Heart left ventricle (tissue), 16 donors: ENCODE measurements at regions not wholly inside any gene's neighbourhood (a gene's known extent, or its start where the extent isn't known, plus 50 kb on each side); places are given as distances from the start of the nearest gene placed in this dataset.

Experiments used
- ATAC-seq, 4 donors: fragments of 200-7000 bp; cut with Tn5 transposase; one replicate each; pipeline ENCODE4 v1.9.1; 2020 to 2022; ENCODE audit warnings: moderate library complexity in 4 of 4, mild to moderate bottlenecking in 3 of 4, moderate number of reproducible peaks in 1 of 4
- DNase-seq, 5 donors: peaks; one replicate each; pipeline ENCODE4 v3.0.0-alpha.2; 2020
- H3K27ac ChIP-seq, 12 donors: fragments of 200-600 bp; sonication (generic) in 4 of 12; one replicate each; pipeline versions ENCODE4 v1.5.0 to v1.8.0; 2016 to 2022; ENCODE audit warnings: mild to moderate bottlenecking in 2 of 12
- H3K27me3 ChIP-seq, 9 donors: fragments of 200-600 bp; sonication (generic) in 2 of 9; one replicate each; pipeline versions ENCODE4 v1.5.1 to v1.8.0; 2016 to 2022; ENCODE audit warnings: mild to moderate bottlenecking in 3 of 9
- H3K36me3 ChIP-seq, 9 donors: fragments of 200-600 bp; sonication (generic) in 2 of 9; one replicate each; pipeline versions ENCODE4 v1.5.0 to v1.8.0; 2018 to 2022; ENCODE audit warnings: mild to moderate bottlenecking in 2 of 9
- H3K4me1 ChIP-seq, 12 donors: fragments of 200-600 bp; sonication (generic) in 4 of 12; one replicate each; pipeline versions ENCODE4 v1.5.0 to v1.8.0; 2016 to 2022; ENCODE audit warnings: mild to moderate bottlenecking in 3 of 12
- H3K4me3 ChIP-seq, 12 donors: fragments of 200-600 bp; sonication (generic) in 4 of 12; one replicate each; pipeline versions ENCODE4 v1.5.0 to v1.8.0; 2017 to 2022; ENCODE audit warnings: mild to moderate bottlenecking in 9 of 12, moderate library complexity in 4 of 12
- H3K9me3 ChIP-seq, 12 donors: fragments of 200-600 bp; sonication (generic) in 4 of 12; one replicate each; pipeline versions ENCODE4 v1.5.0 to v1.8.0; 2016 to 2022; ENCODE audit warnings: mild to moderate bottlenecking in 1 of 12
- CTCF ChIP-seq, 12 donors: fragments of 200-600 bp; sonication (generic) in 4 of 12; IDR thresholded peaks; one replicate each; pipeline versions ENCODE4 v1.5.0 to v1.8.0; 2018 to 2022; ENCODE audit warnings: antibody characterized with exemption in 12 of 12, mild to moderate bottlenecking in 5 of 12
- POLR2A ChIP-seq, 2 donors: fragments of 450-650 bp; IDR thresholded peaks; one replicate each; pipeline ENCODE4 v1.6.1; 2017; ENCODE audit warnings: antibody characterized with exemption in 2 of 2, mild to moderate bottlenecking in 2 of 2, moderate library complexity in 2 of 2
- WGBS, 4 donors: extraction: QIAGEN DNeasy Blood & Tissue Kit in 2 of 4; methylation state at CpG; one replicate each; pipeline versions ENCODE4 v1.1.5 to v1.1.7; 2013 to 2018; 5-methylcytosine and 5-hydroxymethylcytosine counted together
- intact Hi-C, 10 donors: fragments of 100-400 bp; cut with DNase I; formaldehyde crosslinking; loops; one replicate each; pipeline versions ENCODE4 v1.11.1 to v1.14.2; 2022
- donor health status: ischemic (EF 13 %, LVEDD 7.1; RV severe dilation, severe dysfunction).
- donor health status: healthy with polysubstance abuse.
- donor health status: DM: no; HTN: yes; CAD: no.
- donor health status: DM: no; HTN: no; CAD: no.
- donor health status: ischemic (EF 25% LVEDD 6.9; RV normal size, moderate dysfunction).
- donor health status: ischemic (EF 25% LVEDD 5.7; RV mildly dilated, moderate dysfunction).
- donor health status: healthy.
- donor health status: DM: yes; HTN: yes; CAD: no.
- donor health status: ischemic (EF 35%, LVEDD 5.7; RV mildly dilated, moderate dysfunction).
- donor health status: nonischemic (EF 11% LVEDD 7.7; RV severe dilation, severe dysfunction).
- donor health status: DM: yes; HTN: yes; CAD: no.
- donor health status: PGD.
- donor health status: ischemic (EF 29% LVEDD 5.4; RV normal size, mild dysfunction).
- donor health status: nonischemic (EF 23%, LVEDD 6.1; RV moderate dilation, normal function).

GRCh38 chr11:130611791-130612251 lies 163.4 kb downstream of the ADAMTS15 start:
- Histone ChIP-seq H3K27ac (peak overlapping the region in 6 of 12 donors; percentile 7 to 87 (median 29)), H3K36me3 (no peaks in the 10 kb centered on the region), H3K27me3 (no peaks in the 10 kb centered on the region), H3K4me3 (no peak overlapping the region), H3K9me3 (no peaks in the 10 kb centered on the region), H3K4me1 (peaks cover 0 to 63% (median 36%) of the 10 kb centered on the region in 12 donors)
- no peak for DNase-seq
- no peak for TF ChIP-seq POLR2A (IDR thresholded peaks at IDR 0.05)
- TF ChIP-seq CTCF (IDR thresholded peaks at IDR 0.05), result no peak
- WGBS, 4 donors, result 51 to 86% (median 60%) methylated on average over 5 of the region's 5 CpGs
- intact Hi-C loops, result loop anchor here in 1 of 10 donors (5.0 kb wide), 1 partner anchor 35 kb away; no protein-coding TSS in a partner anchor
- no peak for ATAC-seq

GRCh38 chr11:130612291-130612851 lies 163.9 kb downstream of the ADAMTS15 start:
- intact Hi-C loops, result loop anchor here in 1 of 10 donors (5.0 kb wide), 1 partner anchor 35 kb away; no protein-coding TSS in a partner anchor

GRCh38 chr11:130613396-130613795 lies 165.0 kb downstream of the ADAMTS15 start:
- no peak for DNase-seq
- ATAC-seq, result no peak
- Histone ChIP-seq H3K27ac (no peak overlapping the region), H3K9me3 (peaks cover 0 to 4% (median 0%) of the 10 kb centered on the region in 12 donors), H3K4me3 (no peak overlapping the region), H3K27me3 (no peaks in the 10 kb centered on the region), H3K36me3 (no peaks in the 10 kb centered on the region), H3K4me1 (peaks cover 0 to 47% (median 33%) of the 10 kb centered on the region in 12 donors)
- WGBS, 4 donors, result 84 to 90% (median 89%) methylated on average over 4 of the region's 4 CpGs
- TF ChIP-seq CTCF (IDR thresholded peaks at IDR 0.05) (no peak), POLR2A (IDR thresholded peaks at IDR 0.05) (no peak)
- intact Hi-C loops, result loop anchor here in 1 of 10 donors (5.0 kb wide), 1 partner anchor 34 kb away; no protein-coding TSS in a partner anchor

More at GRCh38 chr11:130612291-130612851, 163.9 kb downstream of the ADAMTS15 start:
- no peak for DNase-seq
- H3K4me1 ChIP-seq, result peaks cover 0 to 57% (median 33%) of the 10 kb centered on the region in 12 donors
- no peaks in the 10 kb centered on the region for H3K27me3 ChIP-seq
- 74 to 90% (median 80%) methylated on average over 2 of the region's 2 CpGs for WGBS, 4 donors
- peak in 1 of 4 donors; percentile 10 for ATAC-seq
- no peaks in the 10 kb centered on the region for H3K36me3 ChIP-seq
- TF ChIP-seq CTCF (IDR thresholded peaks at IDR 0.05) (no peak), POLR2A (IDR thresholded peaks at IDR 0.05) (no peak)
- H3K4me3 ChIP-seq, result no peak overlapping the region
- H3K9me3 ChIP-seq, result no peaks in the 10 kb centered on the region
- H3K27ac ChIP-seq, result peak overlapping the region in 5 of 12 donors; percentile 7 to 87 (median 30)

- intact Hi-C loops, result loop anchor here in 1 of 10 donors (5.0 kb wide), 1 partner anchor 33 kb away; no protein-coding TSS in a partner anchor
- WGBS, 4 donors, result 86 to 93% (median 87%) methylated on average over 3 of the region's 3 CpGs
- no peak for DNase-seq
- no peak for ATAC-seq
- no peak for TF ChIP-seq POLR2A (IDR thresholded peaks at IDR 0.05)
- no peak for TF ChIP-seq CTCF (IDR thresholded peaks at IDR 0.05)
- Histone ChIP-seq H3K27ac (peak overlapping the region in 1 of 12 donors; percentile 23), H3K9me3 (peaks cover 0 to 5% (median 0%) of the 10 kb centered on the region in 12 donors), H3K36me3 (no peaks in the 10 kb centered on the region), H3K4me3 (no peak overlapping the region), H3K27me3 (no peaks in the 10 kb centered on the region), H3K4me1 (peaks cover 0 to 37% (median 23%) of the 10 kb centered on the region in 12 donors)
Measured at GRCh38 chr11:130614591-130614990, 166.1 kb downstream of the ADAMTS15 start.
